Stimulated activated CD8-positive, alpha-beta memory T cell treated with anti-CD3 and anti-CD28 coated beads, Interleukin-15, amount 100 ng/mL, for 4 hours (primary cell): ENCODE measurements at regions not wholly inside any gene's neighbourhood (a gene's known extent, or its start where the extent isn't known, plus 50 kb on each side); places are given as distances from the start of the nearest gene placed in this dataset.
"Not testable (repeated sequence)": the region's sequence is repeated elsewhere in the genome, so short reads cannot be mapped to it uniquely, and the experiment has no call there.

Source experiments
- DNase-seq, 2 donors: peaks; one replicate each; pipeline ENCODE4 v3.0.0-alpha.2; 2020; ENCODE audit warnings: low read depth in 2 of 2

DNA sequence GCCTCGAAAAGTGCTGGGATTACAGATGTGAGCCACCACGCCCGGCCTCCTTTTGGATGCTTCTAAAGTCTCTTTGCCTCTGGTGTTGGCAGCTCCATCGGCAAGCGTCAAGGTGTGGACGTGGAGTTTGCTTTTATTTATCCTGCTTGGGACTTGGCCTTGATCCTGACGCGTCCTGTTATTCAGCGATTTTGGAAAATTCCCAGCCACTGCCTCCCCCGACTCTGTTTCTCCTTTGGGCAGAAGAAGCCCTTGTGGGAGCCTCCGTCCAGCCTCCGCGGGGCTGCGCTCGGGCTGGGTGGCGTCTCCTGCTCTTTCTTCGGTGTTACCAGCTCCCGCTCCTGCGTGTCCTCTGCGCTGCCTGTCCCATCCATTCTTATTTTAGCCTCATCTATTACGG is 151.7 kb downstream of the TMEM121 start:
- not testable (repeated sequence) for DNase-seq

DNA sequence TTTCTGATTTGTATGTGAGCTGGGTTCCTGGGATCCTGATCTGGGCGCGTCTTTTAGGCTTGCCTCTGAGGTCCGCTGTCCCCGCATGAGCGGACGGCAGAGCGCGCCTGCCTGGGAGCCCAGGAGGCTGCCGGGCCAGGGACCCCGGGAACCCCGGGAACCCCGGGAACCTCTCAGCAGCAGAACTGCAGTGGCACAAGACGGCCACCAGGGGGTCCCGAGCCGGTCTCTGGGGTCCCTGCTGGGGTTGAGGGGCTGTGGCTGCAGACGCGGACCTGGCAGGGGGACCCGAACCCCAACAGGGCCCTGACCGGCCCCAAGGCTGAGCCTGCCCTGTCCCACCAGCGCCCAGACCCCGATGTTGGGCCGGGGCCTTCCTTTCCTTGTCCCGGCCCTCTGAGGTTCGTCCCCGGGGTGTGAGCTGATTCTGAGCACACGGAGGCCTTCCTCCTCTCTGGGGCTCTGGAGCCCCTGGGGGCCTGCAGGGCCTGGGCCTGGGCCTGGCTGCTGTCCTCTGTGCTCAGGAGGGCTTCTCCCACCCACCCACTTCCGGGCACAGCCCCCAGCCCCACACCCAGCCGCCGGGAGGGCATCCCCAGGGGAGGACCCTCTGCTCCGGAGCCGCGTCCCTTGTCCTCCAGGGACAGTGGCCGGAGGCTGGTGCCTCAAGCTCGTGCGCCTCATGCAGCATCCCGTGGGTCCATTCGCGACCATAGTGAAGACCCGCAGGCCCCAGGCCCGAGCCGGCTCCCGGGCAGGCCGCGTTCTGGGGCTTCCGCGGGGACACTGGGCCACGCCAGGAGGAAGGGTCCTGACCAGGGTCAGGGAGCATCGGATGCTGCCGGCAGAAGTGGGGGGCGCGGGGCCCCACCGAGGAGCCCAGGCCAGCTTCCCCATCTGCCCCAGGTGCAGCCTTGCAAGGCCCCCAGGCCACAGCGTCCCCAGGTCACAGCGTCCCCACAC is 152.9 kb downstream of the TMEM121 start:
- DNase-seq = not testable (repeated sequence)

DNA sequence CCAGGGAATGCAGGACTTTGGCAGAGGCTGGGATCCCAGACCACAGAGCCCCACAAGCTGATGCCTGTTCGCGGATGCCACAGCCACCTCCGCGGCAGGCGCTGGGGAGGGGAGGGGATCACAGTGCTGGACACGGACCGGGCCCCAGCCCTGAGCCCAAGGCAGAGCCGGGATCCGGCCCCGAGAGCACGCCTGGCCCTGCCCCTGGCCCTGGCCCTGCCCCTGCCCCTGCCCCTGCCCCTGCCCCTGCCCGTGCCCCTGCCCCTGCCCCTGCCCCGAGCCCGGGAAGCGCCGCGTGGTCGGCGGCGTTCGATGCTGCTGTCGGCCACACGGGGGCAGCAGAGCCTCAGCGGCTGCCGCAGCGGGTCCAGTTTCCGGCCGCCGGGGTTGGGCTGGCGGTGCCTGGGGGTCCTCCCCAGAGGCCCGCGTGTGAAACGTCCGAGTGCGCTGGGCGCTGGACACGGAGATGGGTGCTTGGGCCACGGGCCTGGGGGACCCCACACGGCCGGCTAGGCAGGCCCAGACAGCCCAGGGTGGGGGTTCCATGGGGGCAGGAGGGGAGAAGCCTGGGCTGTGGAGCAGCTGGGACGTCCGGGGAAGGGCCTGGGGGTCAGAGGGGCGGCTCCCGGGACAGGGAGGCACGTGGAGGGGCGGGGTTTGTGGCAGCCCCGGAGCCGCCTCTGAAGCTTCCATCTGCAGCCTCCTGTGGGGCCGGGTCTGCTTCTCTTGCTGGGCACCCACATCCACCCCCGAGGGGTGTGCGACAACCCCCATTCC is 153.8 kb downstream of the TMEM121 start:
- not testable (repeated sequence) for DNase-seq

DNA sequence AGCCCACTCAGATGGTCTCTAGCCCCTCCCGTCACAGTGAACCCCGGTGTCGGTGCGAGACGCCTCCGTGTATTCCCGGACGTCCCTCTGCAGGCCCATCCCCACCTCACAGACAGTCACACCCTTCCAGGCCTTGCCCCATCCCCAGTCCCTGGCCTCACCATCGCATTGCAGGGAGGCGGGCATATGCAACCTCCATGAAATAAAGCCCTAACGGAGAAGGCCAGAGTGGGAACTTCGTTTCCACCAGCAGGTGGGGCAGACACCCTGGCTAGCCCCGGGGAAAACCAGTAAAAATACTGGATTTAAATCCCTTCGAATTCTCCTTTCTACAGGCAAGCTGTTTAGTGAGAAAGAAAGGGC is 154.3 kb downstream of the TMEM121 start:
- not testable (repeated sequence) for DNase-seq

DNA sequence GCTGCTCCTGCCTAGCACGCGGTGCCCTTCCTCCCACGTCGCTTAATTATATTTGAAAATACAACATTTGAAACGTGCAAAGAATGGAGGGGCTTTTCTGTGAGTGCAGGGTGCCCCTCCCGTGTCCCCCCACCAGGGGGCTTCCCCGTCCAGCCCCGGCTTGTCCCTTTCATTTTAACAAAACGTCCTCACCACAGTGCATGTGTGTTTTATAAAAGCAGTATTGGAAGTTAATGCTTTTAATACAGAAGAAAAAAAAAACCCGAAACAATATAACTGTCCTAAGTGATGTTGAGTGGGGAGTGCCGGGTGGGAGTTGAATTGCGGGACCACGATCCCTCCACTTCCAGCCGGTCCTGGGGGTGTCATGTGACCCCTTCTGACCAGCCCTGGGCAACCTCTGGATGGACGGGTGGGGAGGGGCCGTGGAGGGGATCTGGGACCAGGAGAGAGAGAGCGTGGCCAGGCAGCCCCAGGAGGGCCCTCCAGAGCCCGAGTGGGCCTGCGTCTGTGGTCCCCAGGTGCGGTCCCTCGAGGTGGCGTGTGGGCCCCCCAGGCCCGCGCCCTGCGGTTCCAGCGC is 155.3 kb downstream of the TMEM121 start:
- not testable (repeated sequence) for DNase-seq

DNA sequence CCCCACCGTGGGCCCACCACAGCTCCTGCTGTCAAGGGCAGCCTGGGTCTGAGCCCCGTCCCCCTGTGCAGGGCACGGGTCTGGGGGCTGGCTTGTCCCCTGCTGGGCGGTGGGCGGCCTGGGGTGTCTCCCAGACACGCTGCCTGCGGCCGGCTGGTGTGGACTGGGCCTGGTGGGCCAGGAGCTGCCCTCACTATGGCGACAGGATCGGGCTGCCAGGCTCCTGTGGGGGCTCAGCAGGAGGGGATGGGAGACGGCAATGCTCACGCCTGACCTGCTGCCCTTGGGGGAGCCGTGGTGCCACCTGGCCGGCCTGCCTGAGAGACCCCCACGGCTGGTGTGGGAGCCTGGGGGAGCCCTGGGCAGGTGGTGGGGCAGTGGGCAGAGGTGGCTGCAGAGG is 156.1 kb downstream of the TMEM121 start:
- not testable (repeated sequence) for DNase-seq

DNA sequence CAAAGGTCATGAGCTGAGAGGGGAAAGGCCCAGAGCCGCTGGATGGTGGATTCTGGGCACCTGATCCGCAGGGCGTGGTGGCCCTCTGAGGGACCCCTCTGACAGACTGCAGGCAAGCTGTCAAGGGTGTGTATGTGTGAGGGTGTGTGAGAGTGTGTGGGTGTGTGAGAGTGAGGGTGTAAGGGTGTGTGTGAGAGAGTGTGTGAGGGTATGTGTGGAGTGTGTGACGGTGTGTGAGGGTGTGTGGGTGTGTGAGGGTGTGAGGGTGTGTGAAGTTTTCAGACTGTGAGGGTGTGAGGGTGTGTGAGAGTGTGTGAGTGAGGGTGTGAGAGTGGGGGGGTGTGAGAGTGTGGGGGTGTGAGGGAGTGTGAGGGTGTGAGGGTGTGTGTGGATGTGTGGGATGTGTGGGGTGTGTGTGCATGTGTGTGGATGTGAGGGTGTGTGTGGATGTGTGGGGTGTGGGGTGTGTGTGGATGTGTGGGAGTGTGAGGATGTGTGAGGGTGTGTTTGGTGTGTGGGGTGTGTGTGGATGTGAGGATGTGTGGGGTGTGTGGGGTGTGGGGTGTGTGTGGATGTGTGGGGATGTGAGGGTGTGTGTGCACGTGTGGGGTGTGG is 156.7 kb downstream of the TMEM121 start:
- no peak for DNase-seq

DNA sequence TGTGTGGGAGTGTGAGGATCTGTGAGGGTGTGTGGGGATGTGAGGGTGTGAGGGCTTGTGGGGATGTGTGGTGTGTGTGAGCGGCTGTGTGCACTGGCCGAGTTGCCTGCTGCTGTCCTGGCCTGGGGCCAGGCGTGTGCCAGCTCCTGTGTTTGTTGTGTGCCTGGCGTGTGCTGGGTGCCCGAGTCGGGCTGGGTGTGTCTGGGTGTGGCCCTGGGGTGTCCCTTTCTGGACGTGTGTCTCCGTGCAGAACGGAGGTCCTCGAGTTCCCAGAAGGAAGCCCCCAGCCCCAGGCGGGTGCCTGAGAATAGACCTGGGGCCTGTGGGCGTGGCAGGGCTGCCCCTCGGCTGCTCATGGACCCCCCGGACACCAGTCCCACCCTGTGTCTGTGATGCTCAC is 157.7 kb downstream of the TMEM121 start:
- DNase-seq = not testable (repeated sequence)

DNA sequence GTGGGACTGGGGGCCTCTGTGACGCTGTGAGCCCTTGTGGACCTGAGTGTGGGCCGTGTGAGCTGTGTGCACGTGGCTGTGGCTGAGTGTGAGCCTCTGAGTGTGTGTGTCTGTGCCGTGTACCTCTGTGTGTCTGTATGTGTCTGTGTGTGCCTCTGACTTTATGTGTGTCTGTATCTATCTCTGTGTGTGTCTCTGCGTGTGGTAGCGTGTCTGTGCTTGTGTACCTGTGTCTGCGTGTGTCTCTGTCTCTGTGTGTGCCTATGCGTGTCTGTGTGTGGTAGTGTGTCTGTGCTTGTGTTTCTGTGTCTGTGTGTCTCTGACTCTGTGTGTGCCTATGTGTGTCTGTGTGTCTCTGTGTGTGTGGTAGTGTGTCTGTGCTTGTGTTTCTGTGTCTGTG is 158.2 kb downstream of the TMEM121 start:
- not testable (repeated sequence) for DNase-seq

DNA sequence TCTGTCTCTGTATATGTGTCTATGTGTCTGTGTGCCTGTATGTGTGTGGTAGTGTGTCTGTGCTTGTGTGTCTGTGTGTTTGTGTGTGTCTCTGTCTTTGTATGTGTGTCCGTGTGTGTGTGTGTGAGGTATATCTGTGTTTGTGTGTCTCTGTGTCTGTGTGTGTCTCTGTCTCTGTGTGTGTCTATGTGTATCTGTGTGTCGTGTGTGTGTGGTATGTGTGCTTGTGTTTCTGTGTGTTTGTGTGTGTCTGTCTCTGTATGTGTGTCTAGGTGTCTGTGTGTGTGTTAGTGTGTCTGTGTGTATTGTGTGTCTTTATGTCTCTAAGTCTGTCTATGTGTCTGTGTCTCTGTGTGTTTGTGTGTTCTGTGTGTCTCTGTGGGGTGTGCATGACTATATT is 158.6 kb downstream of the TMEM121 start:
- no peak for DNase-seq

DNA sequence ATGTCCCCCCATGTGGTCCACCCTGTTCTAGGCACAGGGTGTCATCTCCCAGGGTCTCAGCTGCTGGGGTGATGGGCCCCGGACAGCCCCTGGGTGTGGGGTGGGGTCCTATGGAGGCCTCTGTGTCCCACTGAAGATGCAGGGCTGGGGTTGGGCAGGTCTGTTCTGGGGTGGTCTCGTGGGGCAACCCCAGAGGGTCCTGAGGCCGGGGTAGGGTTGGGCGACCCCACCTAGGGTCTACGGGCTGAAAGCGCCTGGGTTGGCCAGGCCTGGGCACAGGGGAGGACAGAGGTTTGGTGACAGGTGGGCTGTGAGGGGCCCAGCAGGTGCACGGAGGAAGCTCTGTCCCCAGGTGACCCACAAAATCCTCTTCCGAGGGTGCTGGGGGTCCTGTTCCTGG is 159.2 kb downstream of the TMEM121 start:
- DNase-seq = not testable (repeated sequence)

DNA sequence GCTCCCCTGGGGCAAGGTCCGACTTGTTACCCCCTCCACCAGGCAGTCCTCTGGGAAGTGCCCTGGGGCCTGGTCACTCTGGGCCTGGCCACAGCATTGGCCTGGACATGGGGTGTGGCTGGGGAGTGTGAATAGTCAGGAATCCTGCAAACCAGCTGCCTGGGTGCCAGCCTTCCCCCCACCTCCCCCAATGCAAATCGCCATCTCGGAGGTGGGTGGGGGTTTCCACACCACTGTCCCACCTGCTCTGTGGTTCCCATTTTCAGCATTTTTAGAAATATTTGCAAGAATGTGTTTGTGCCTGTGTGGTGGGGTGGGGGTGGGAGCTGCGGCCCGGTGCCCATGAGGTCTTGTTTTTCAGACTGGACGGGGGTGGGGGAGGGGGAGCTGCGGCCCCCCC is 159.7 kb downstream of the TMEM121 start:
- not testable (repeated sequence) for DNase-seq

DNA sequence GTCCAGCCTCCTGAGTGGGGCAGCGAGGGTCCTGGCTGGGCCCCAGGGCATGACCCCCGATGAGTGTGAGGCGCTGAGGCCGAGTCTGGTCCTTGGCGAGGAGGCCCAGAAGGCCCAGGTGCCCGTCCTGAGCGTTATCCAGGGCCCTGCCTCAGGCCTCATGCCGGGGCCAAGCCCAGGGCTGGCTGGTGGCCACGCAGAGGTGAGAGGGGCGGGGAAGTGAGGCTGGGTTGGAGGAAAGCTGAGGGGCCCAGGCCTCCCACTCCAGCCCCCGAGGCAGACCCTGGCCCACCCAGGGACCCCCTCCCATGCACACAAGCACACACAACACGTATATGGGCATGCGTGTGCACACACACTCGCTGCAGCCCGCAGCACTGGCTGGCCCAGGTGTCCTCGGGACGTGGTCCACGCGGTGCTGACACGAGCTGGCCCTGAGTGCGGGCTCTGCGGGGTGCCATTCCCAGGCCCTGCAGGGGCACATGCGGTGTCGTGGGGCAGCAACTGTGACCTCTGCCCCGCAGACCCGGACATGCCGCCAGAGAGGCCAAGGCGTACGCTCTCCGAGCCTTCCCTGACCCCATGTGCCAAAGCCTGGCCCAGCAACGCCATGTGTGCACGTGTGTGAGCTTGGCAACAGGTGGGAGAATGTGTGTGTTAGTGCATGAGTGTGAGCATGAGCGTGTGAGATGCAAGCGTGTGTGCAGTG is 160.2 kb downstream of the TMEM121 start:
- DNase-seq = not testable (repeated sequence)

DNA sequence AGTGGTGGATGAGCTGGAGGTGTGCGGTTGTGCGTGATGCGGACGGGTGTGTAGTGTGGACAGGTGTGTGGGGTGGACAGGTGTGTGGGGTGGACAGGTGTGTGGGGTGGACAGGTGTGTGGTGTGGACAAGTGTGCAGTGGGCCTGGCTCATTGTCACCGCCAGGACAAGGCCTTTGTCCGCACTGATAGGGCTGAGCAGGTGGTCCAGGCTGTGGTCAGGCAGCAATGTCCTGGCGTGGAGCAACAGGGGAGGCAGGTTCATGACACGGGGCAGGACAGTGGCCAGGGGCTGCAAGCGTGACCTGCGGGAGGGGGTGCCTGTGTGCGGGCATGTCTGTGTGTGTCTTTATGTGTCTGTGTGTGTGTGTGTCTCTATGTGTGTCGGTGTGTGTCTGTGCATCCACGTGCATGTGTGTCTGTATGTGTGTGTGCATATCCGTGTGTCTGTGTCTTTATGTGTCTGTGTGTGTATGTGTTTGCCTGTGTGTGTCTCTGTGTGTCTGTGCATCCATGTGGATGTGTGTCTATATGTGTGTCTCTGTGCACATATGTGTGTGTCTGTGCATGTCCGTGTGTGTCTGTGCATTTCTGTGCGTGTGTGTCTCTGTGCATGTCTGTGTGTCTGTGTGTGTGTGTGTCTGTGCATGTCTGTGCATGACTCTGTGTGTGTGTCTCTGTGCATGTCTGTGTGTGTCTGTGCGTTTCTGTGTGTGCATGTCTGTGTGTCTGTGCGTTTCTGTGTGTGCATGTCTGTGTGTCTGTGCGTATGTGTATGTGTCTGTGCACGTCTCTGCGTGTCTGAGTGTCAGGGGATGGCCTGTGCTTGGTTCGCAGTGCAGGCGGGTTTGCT is 161.0 kb downstream of the TMEM121 start:
- not testable (repeated sequence) for DNase-seq

DNA sequence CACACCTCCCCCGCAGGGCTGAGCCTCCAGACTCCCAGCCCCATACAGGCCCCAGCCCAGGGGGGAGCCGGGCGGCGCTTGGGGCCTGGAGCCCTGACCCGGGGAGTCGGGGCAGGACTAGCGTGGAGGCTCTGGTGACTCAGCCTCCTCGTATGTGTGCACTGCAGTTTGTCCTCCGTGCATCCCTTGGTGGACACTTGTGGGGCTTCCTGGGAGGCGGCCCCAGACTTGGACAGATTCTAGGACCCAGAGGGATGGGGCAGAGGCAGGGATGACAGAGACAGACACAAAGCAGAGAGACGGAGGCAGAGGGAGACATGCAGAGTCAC is 161.6 kb downstream of the TMEM121 start:
- not testable (repeated sequence) for DNase-seq

DNA sequence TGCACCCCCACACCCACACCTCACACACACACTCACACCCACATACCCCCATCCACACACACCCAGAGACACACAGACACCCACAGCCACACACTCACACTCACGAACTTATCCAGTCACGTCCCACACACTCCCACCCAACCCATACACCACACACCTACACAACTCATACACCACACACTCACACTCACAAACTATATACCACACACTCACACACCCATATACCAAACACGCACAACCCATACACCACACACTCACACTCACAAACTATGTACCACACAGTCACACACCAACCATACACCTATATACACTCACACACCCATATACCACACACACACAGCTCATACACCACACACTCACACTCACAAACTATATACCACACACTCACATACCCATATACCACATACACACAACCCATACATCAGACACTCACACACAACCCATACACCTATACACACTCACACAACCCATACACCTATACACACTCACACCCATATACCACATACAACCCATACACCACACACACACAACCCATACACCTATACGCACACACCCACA is 162.4 kb downstream of the TMEM121 start:
- not testable (repeated sequence) for DNase-seq

DNA sequence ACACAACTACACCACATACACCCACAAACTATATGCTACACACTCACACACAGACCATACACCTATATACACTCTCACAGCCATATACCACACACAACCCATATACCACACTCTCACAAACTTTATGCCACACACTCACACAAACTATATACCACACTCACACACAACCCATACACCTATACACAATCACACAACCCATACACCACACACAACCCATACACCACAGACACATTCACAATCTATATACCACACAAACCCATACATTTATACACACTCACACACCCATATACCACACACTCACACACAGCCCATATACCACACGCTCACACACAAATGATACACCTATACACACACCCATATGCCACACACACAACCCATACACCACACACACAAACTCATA is 163.3 kb downstream of the TMEM121 start:
- DNase-seq = no peak

DNA sequence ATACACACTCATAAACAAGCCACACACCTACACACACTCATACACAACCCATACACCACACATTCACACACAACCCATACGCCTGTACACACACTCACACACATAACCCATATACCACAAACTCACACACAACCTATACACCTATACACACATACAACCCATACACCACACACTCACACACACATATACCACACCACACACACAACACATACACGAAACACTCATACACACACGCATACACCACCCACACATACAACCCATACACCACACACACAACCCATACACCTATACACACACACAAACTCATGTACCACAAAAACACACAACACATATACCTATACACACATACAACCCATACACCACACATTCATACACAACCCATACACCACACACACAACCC is 164.3 kb downstream of the TMEM121 start:
- DNase-seq = no peak

DNA sequence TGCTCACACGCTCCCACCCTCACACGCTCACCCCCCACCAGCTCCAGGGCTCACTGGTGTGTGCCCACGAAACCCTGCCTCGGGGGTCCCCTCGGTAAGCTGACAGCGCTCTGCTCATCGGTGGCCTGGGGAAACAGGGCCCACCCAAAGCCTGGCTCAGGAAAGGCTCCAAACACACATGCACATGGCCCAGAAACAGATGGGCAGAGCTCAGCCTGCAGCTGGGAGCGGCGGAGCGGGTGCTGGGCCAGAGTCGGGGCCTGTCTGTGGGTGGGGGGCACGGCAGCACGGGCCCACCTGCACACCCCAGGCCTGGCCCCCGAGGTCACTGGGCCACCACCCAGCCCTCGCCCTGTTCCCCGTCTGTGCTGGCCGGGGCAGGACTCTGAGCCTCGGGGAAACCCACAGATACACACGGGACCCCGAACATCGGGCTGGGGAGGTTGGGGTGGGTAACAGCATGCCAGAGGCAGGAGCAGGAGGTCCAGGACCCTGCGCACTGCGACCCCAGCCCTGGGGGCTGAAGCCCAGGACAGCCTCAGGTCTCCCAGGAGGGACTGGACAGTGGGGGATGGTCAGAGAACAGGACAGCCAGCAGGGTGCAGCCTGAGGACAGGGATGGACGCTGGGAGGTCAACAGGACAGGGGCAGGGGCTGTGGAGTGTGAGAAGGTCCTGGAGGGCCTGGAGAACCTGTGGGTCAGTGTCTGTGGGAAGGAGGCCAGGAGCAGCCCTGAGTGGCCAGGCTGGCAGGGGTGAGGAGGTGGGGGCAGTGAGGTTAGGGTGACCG is 165.1 kb downstream of the TMEM121 start:
- DNase-seq = not testable (repeated sequence)
